Stromal cell of bone marrow (primary cell): ENCODE measurements at regions not wholly inside any gene's neighbourhood (a gene's known extent, or its start where the extent isn't known, plus 50 kb on each side); places are given as distances from the start of the nearest gene placed in this dataset.
"Not testable (repeated sequence)": the region's sequence is repeated elsewhere in the genome, so short reads cannot be mapped to it uniquely, and the experiment has no call there.

Experiments used
- DNase-seq: peaks from one replicate; pipeline ENCODE4 v3.0.0-alpha.2; 2012; ENCODE audit warnings: low read depth

GRCh38 chr9:129312251-129313122, 134.4 kb upstream of the IER5L start:
- no peak for DNase-seq

GRCh38 chr9:129311643-129312042, 133.6 kb upstream of the IER5L start:
- no peak for DNase-seq

- DNase-seq: no peak
Measured at GRCh38 chr9:129310666-129311350, 132.7 kb upstream of the IER5L start.

- DNase-seq: no peak
Measured at GRCh38 chr9:129309906-129310305, 131.8 kb upstream of the IER5L start.

- DNase-seq: no peak
Measured at GRCh38 chr9:129309041-129309430, 131.0 kb upstream of the IER5L start.

GRCh38 chr9:129307227-129307970, 129.3 kb upstream of the IER5L start:
- DNase-seq: no peak

GRCh38 chr9:129306318-129306973, 128.4 kb upstream of the IER5L start:
- DNase-seq: no peak

- no peak for DNase-seq
Measured at GRCh38 chr9:129305246-129305645, 127.2 kb upstream of the IER5L start.

- no peak for DNase-seq
Measured at GRCh38 chr9:129301941-129302340, 123.9 kb upstream of the IER5L start.

GRCh38 chr9:129296195-129296594, 118.1 kb upstream of the IER5L start:
- DNase-seq: not testable (repeated sequence)

- no peak for DNase-seq
Measured at GRCh38 chr9:129291041-129291501, 113.0 kb upstream of the IER5L start.

GRCh38 chr9:129290606-129291005, 112.5 kb upstream of the IER5L start:
- no peak for DNase-seq

GRCh38 chr9:129289883-129290282, 111.8 kb upstream of the IER5L start:
- DNase-seq: no peak

- no peak for DNase-seq
Measured at GRCh38 chr9:129289131-129289731, 111.2 kb upstream of the IER5L start.

GRCh38 chr9:129287619-129288305, 109.7 kb upstream of the IER5L start:
- DNase-seq: no peak

- no peak for DNase-seq
Measured at GRCh38 chr9:129285979-129286772, 108.1 kb upstream of the IER5L start.

- DNase-seq: no peak
Measured at GRCh38 chr9:129285382-129285781, 107.3 kb upstream of the IER5L start.

- no peak for DNase-seq
Measured at GRCh38 chr9:129284607-129285291, 106.7 kb upstream of the IER5L start.
